ENCODE measurements at regions not wholly inside any gene's neighbourhood (a gene's known extent, or its start where the extent isn't known, plus 50 kb on each side); places are given as distances from the start of the nearest gene placed in this dataset.

DNA sequence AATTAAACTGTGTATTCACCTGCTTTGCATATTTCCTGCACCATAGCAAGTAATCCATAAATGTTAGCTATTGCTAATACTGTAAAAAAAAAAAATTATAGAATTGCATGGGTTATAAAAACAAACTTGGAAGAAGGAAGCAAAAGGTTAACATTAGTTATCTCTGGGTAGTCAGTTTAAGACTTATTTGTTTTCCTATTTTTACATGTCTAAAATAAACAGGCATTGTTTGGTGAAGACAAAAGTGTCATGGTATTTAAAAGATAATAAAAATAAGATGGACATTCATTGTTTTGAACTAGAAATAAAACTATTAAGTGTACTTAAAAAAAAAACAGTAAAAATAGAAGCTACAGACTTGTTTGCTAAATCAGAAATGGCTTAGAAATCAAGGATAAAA is 313.8 kb downstream of the SOX9 start:
- no peaks in the 10 kb centered on the region for H3K27me3 ChIP-seq (ENCODE audit: insufficient read depth, low read length, poor library complexity, severe bottlenecking)
- no peak overlapping the region for H2AFZ ChIP-seq (ENCODE audit: low read length)
- no peaks in the 10 kb centered on the region for H3K9me2 ChIP-seq (replicated peaks; ENCODE audit: low read depth, low read length)
- H3F3A ChIP-seq (ENCODE audit: low read depth) = no peaks in the 10 kb centered on the region
- H3K79me2 ChIP-seq (ENCODE audit: insufficient read depth, low read length) = no peaks in the 10 kb centered on the region
- H4K20me1 ChIP-seq (ENCODE audit: insufficient read depth, low read length, poor library complexity, severe bottlenecking) = no peaks in the 10 kb centered on the region
- H3K9ac ChIP-seq (ENCODE audit: low read depth, low read length, poor library complexity, severe bottlenecking) = no peak overlapping the region
- H3K36me3 ChIP-seq (ENCODE audit: insufficient read depth, low read length) = no peaks in the 10 kb centered on the region
- H3K4me2 ChIP-seq (ENCODE audit: low read depth, low read length, poor library complexity, severe bottlenecking) = no peak overlapping the region
- no peaks in the 10 kb centered on the region for H3K4me1 ChIP-seq (ENCODE audit: insufficient read depth, low read length, poor library complexity, severe bottlenecking)
- no peak overlapping the region for H3K4me3 ChIP-seq (ENCODE audit: low read length, poor library complexity, severe bottlenecking)
- peaks cover under 1% of the 10 kb centered on the region; the same call in 1 of the 2 replicates for H3K9me3 ChIP-seq (ENCODE audit: insufficient read depth, low read depth, low read length)
- no peak for TF ChIP-seq EZH2phosphoT487 (IDR thresholded peaks at IDR 0.05; ENCODE audit: borderline replicate concordance)
- no peak for TF ChIP-seq CTCF (conservative IDR thresholded peaks at IDR 0.05; ENCODE audit: low read length)

- Histone ChIP-seq H3F3A (ENCODE audit: low read depth) (no peaks in the 10 kb centered on the region), H3K9me3 (ENCODE audit: insufficient read depth, low read depth, low read length) (peaks cover 5% of the 10 kb centered on the region; the same call in 1 of the 2 replicates), H4K20me1 (ENCODE audit: insufficient read depth, low read length, poor library complexity, severe bottlenecking) (no peaks in the 10 kb centered on the region), H2AFZ (ENCODE audit: low read length) (no peak overlapping the region), H3K4me3 (ENCODE audit: low read length, poor library complexity, severe bottlenecking) (no peak overlapping the region), H3K9ac (ENCODE audit: low read depth, low read length, poor library complexity, severe bottlenecking) (no peak overlapping the region), H3K36me3 (ENCODE audit: insufficient read depth, low read length) (no peaks in the 10 kb centered on the region), H3K4me2 (ENCODE audit: low read depth, low read length, poor library complexity, severe bottlenecking) (no peak overlapping the region), H3K4me1 (ENCODE audit: insufficient read depth, low read length, poor library complexity, severe bottlenecking) (no peaks in the 10 kb centered on the region), H3K79me2 (ENCODE audit: insufficient read depth, low read length) (no peaks in the 10 kb centered on the region), H3K27me3 (ENCODE audit: insufficient read depth, low read length, poor library complexity, severe bottlenecking) (no peaks in the 10 kb centered on the region), H3K9me2 (replicated peaks; ENCODE audit: low read depth, low read length) (no peaks in the 10 kb centered on the region)
- no peak for TF ChIP-seq EZH2phosphoT487 (IDR thresholded peaks at IDR 0.05; ENCODE audit: borderline replicate concordance)
- no peak for TF ChIP-seq CTCF (conservative IDR thresholded peaks at IDR 0.05; ENCODE audit: low read length)
Observed at GRCh38 chr17:72434991-72435618, 314.3 kb downstream of the SOX9 start.

DNA sequence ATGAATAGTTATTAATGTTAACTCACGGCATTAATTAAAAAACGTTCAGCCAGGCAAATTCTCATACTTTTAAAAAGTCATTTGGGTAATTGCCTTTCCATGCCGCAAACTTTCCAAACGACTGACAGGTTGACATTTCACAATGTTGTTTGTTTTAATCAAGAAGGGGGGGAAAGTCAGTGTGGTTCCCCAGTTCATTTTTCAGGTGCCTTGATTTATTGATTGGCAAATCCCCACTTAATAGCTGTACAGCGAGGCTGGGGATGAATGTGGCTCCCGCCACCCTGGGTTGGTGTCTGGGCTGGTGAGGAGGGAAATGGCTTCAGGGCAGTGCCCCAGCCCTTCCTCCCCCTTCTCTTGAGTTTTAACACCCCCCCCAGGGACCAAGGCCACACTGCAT is 318.0 kb downstream of the SOX9 start:
- H3K9me3 ChIP-seq (ENCODE audit: insufficient read depth, low read depth, low read length) = peaks cover 10% of the 10 kb centered on the region; the same call in 1 of the 2 replicates
- no peaks in the 10 kb centered on the region for H4K20me1 ChIP-seq (ENCODE audit: insufficient read depth, low read length, poor library complexity, severe bottlenecking)
- H3K9me2 ChIP-seq (replicated peaks; ENCODE audit: low read depth, low read length) = no peaks in the 10 kb centered on the region
- no peak overlapping the region for H3K4me2 ChIP-seq (ENCODE audit: low read depth, low read length, poor library complexity, severe bottlenecking)
- no peaks in the 10 kb centered on the region for H3K79me2 ChIP-seq (ENCODE audit: insufficient read depth, low read length)
- no peaks in the 10 kb centered on the region for H3F3A ChIP-seq (ENCODE audit: low read depth)
- no peaks in the 10 kb centered on the region for H3K27me3 ChIP-seq (ENCODE audit: insufficient read depth, low read length, poor library complexity, severe bottlenecking)
- no peak overlapping the region for H3K4me3 ChIP-seq (ENCODE audit: low read length, poor library complexity, severe bottlenecking)
- no peaks in the 10 kb centered on the region for H3K36me3 ChIP-seq (ENCODE audit: insufficient read depth, low read length)
- TF ChIP-seq CTCF (conservative IDR thresholded peaks at IDR 0.05; ENCODE audit: low read length) (no peak), EZH2phosphoT487 (IDR thresholded peaks at IDR 0.05; ENCODE audit: borderline replicate concordance) (no peak)
- no peak overlapping the region for H3K9ac ChIP-seq (ENCODE audit: low read depth, low read length, poor library complexity, severe bottlenecking)
- H3K4me1 ChIP-seq (ENCODE audit: insufficient read depth, low read length, poor library complexity, severe bottlenecking) = no peaks in the 10 kb centered on the region
- H2AFZ ChIP-seq (ENCODE audit: low read length) = no peak overlapping the region

Measured in Loucy (cell line).